GM23338 (cell line): ENCODE measurements at regions not wholly inside any gene's neighbourhood (a gene's known extent, or its start where the extent isn't known, plus 50 kb on each side); places are given as distances from the start of the nearest gene placed in this dataset.

Source experiments
- CREB1 ChIP-seq: fragments of 250-450 bp; sonication (Bioruptor Pico); IDR thresholded peaks from 2 replicates; pipeline ENCODE4 v1.5.0; 2020; ENCODE audit warnings: low read depth, mild to moderate bottlenecking, moderate library complexity
- ETS1 ChIP-seq: IDR thresholded peaks from 2 replicates; pipeline ENCODE4 v1.6.1; 2016; ENCODE audit warnings: antibody characterized with exemption
- EZH2 ChIP-seq: fragments of 200-600 bp; sonication (generic); IDR thresholded peaks from one replicate; pipeline ENCODE4 v1.8.0; 2017; ENCODE audit warnings: antibody characterized with exemption, mild to moderate bottlenecking, low read depth; ENCODE audit not compliant: unreplicated experiment
- NANOG ChIP-seq: IDR thresholded peaks from 2 replicates; pipeline ENCODE4 v1.6.1; 2016; ENCODE audit warnings: antibody characterized with exemption, borderline replicate concordance
- POLR2AphosphoS5 ChIP-seq: IDR thresholded peaks from 2 replicates; pipeline ENCODE4 v1.6.1; 2016; ENCODE audit warnings: antibody characterized with exemption, low read depth
- ZNF114 ChIP-seq: fragments of 250-450 bp; sonication (Bioruptor Pico); IDR thresholded peaks from 2 replicates; pipeline ENCODE4 v1.5.0; 2020; ENCODE audit warnings: mild to moderate bottlenecking, moderate library complexity
- TF ChIP-seq, protein P1 (sequence below), 2 experiments: fragments of 200-600 bp in 1 of 2; sonication (generic) in 1 of 2; conservative IDR thresholded peaks; 2 replicates each; pipeline versions ENCODE4 v1.5.1 to v1.6.1; 2016 to 2017; ENCODE audit warnings: antibody characterized with exemption in 2 of 2, low read depth in 2 of 2, mild to moderate bottlenecking in 2 of 2, moderate library complexity in 1 of 2

GRCh38 chr1:219404629-219405028, 208.3 kb downstream of the ZC3H11B start:
- TF ChIP-seq, protein P1, sequence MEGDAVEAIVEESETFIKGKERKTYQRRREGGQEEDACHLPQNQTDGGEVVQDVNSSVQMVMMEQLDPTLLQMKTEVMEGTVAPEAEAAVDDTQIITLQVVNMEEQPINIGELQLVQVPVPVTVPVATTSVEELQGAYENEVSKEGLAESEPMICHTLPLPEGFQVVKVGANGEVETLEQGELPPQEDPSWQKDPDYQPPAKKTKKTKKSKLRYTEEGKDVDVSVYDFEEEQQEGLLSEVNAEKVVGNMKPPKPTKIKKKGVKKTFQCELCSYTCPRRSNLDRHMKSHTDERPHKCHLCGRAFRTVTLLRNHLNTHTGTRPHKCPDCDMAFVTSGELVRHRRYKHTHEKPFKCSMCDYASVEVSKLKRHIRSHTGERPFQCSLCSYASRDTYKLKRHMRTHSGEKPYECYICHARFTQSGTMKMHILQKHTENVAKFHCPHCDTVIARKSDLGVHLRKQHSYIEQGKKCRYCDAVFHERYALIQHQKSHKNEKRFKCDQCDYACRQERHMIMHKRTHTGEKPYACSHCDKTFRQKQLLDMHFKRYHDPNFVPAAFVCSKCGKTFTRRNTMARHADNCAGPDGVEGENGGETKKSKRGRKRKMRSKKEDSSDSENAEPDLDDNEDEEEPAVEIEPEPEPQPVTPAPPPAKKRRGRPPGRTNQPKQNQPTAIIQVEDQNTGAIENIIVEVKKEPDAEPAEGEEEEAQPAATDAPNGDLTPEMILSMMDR (conservative IDR thresholded peaks at IDR 0.05; ENCODE audit: low read depth in 2 of 2) = no peak
- TF ChIP-seq ETS1 = no peak
- TF ChIP-seq ZNF114 (CRISPR knock-in tag) = no peak
- no peak for TF ChIP-seq NANOG
- TF ChIP-seq CREB1 (CRISPR knock-in tag) = no peak
- TF ChIP-seq POLR2AphosphoS5 = no peak
- no peak for TF ChIP-seq EZH2
